ENCODE measurements at regions not wholly inside any gene's neighbourhood (a gene's known extent, or its start where the extent isn't known, plus 50 kb on each side); places are given as distances from the start of the nearest gene placed in this dataset.

GRCh38 chr14:22485649-22486048, 103.4 kb downstream of the DAD1 start:
- no peak for TF ChIP-seq CTCF (IDR thresholded peaks at IDR 0.05 in 4 of 5, conservative IDR thresholded peaks at IDR 0.05 in 1 of 5)
- TF ChIP-seq POLR2A (IDR thresholded peaks at IDR 0.05), result no peak
